GM23338 (cell line): ENCODE measurements at regions not wholly inside any gene's neighbourhood (a gene's known extent, or its start where the extent isn't known, plus 50 kb on each side); places are given as distances from the start of the nearest gene placed in this dataset.

Experiments
- ATAC-seq: fragments of 200-7000 bp; cut with Tn5 transposase; 3 replicates; pipeline ENCODE4 v1.9.1; 2020
- DNase-seq: peaks from one replicate; pipeline ENCODE4 v3.0.0-alpha.2; 2015; ENCODE audit warnings: low spot score
- H2AFZ ChIP-seq: fragments of 200-600 bp; sonication (generic); 2 replicates; pipeline ENCODE4 v1.8.0; 2016; ENCODE audit warnings: antibody characterized with exemption, mild to moderate bottlenecking, moderate library complexity
- H3F3A ChIP-seq: fragments of 200-600 bp; sonication (generic); replicated peaks from 2 replicates; pipeline ENCODE4 v1.8.0; 2017; ENCODE audit warnings: antibody characterized with exemption, mixed run types, low read depth
- H3K27ac ChIP-seq: fragments of 200-600 bp; sonication (generic); 2 replicates; pipeline ENCODE4 v1.6.1; 2016; ENCODE audit warnings: low read depth
- H3K27me3 ChIP-seq: fragments of 200-600 bp; sonication (generic); 2 replicates; pipeline ENCODE4 v1.8.0; 2016; ENCODE audit warnings: mild to moderate bottlenecking, mixed run types, moderate library complexity; ENCODE audit not compliant: insufficient read depth
- H3K36me3 ChIP-seq: fragments of 200-600 bp; sonication (generic); 2 replicates; pipeline ENCODE4 v1.8.0; 2016; ENCODE audit warnings: mild to moderate bottlenecking; ENCODE audit not compliant: insufficient read depth
- H3K4me1 ChIP-seq: fragments of 200-600 bp; sonication (generic); 2 replicates; pipeline ENCODE4 v1.8.0; 2016; ENCODE audit warnings: mild to moderate bottlenecking, moderate library complexity; ENCODE audit not compliant: insufficient read depth
- H3K4me2 ChIP-seq: fragments of 200-600 bp; sonication (generic); 2 replicates; pipeline ENCODE4 v1.7.1; 2017; ENCODE audit warnings: mixed run types
- H3K4me3 ChIP-seq: fragments of 200-600 bp; sonication (generic); 2 replicates; pipeline ENCODE4 v1.6.1; 2016; ENCODE audit warnings: mixed run types
- H3K79me2 ChIP-seq: fragments of 200-600 bp; sonication (generic); replicated peaks from 2 replicates; pipeline ENCODE4 v1.8.0; 2017; ENCODE audit warnings: mild to moderate bottlenecking; ENCODE audit not compliant: insufficient read depth
- H3K9me2 ChIP-seq: fragments of 200-600 bp; sonication (generic); 2 replicates; pipeline ENCODE4 v1.8.0; 2017; ENCODE audit not compliant: insufficient read depth
- H4K20me1 ChIP-seq: fragments of 200-600 bp; sonication (generic); replicated peaks from 2 replicates; pipeline ENCODE4 v1.8.0; 2017; ENCODE audit warnings: mild to moderate bottlenecking; ENCODE audit not compliant: insufficient read depth
- H3K27ac Mint-ChIP-seq: 2 replicates; pipeline ENCODE4 v1.8.0; 2020; ENCODE audit warnings: inconsistent platforms, mild to moderate bottlenecking, moderate library complexity, mixed read lengths
- H3K27me3 Mint-ChIP-seq: 3 replicates; pipeline ENCODE4 v1.8.0; 2022; ENCODE audit warnings: low read depth, mild to moderate bottlenecking, moderate library complexity, mixed read lengths, inconsistent platforms; ENCODE audit not compliant: insufficient read depth, poor library complexity
- H3K36me3 Mint-ChIP-seq: 3 replicates; pipeline ENCODE4 v1.8.0; 2021; ENCODE audit warnings: low read depth, mild to moderate bottlenecking, inconsistent platforms, moderate library complexity, mixed read lengths
- H3K4me1 Mint-ChIP-seq: 3 replicates; pipeline ENCODE4 v1.8.0; 2020; ENCODE audit warnings: mild to moderate bottlenecking, inconsistent platforms, mixed read lengths
- H3K4me3 Mint-ChIP-seq: 3 replicates; pipeline ENCODE4 v1.8.0; 2021; ENCODE audit warnings: moderate library complexity, mild to moderate bottlenecking, inconsistent platforms, mixed read lengths
- H3K9me3 Mint-ChIP-seq: 3 replicates; pipeline ENCODE4 v1.8.0; 2020; ENCODE audit warnings: moderate library complexity, mild to moderate bottlenecking, inconsistent platforms, mixed read lengths
- CREB1 ChIP-seq: fragments of 250-450 bp; sonication (Bioruptor Pico); IDR thresholded peaks from 2 replicates; pipeline ENCODE4 v1.5.0; 2020; ENCODE audit warnings: low read depth, mild to moderate bottlenecking, moderate library complexity
- CTCF ChIP-seq, 2 experiments: fragments of 200-600 bp in 1 of 2; sonication (generic) in 1 of 2; conservative IDR thresholded peaks; 2 replicates each; pipeline versions ENCODE4 v1.5.1 to v1.6.1; 2016 to 2017; ENCODE audit warnings: antibody characterized with exemption in 2 of 2, low read depth in 2 of 2, mild to moderate bottlenecking in 2 of 2, moderate library complexity in 1 of 2
- ETS1 ChIP-seq: IDR thresholded peaks from 2 replicates; pipeline ENCODE4 v1.6.1; 2016; ENCODE audit warnings: antibody characterized with exemption
- EZH2 ChIP-seq: fragments of 200-600 bp; sonication (generic); IDR thresholded peaks from one replicate; pipeline ENCODE4 v1.8.0; 2017; ENCODE audit warnings: antibody characterized with exemption, mild to moderate bottlenecking, low read depth; ENCODE audit not compliant: unreplicated experiment
- EZH2phosphoT487 ChIP-seq: fragments of 200-600 bp; sonication (generic); IDR thresholded peaks from one replicate; pipeline ENCODE4 v1.8.1; 2018; ENCODE audit warnings: antibody characterized with exemption; ENCODE audit not compliant: unreplicated experiment
- JUNB ChIP-seq: IDR thresholded peaks from one replicate; pipeline ENCODE4 v1.6.1; 2016; ENCODE audit warnings: antibody characterized with exemption; ENCODE audit not compliant: unreplicated experiment
- NANOG ChIP-seq: IDR thresholded peaks from 2 replicates; pipeline ENCODE4 v1.6.1; 2016; ENCODE audit warnings: antibody characterized with exemption, borderline replicate concordance
- POLR2AphosphoS5 ChIP-seq: IDR thresholded peaks from 2 replicates; pipeline ENCODE4 v1.6.1; 2016; ENCODE audit warnings: antibody characterized with exemption, low read depth
- REST ChIP-seq: IDR thresholded peaks from one replicate; pipeline ENCODE4 v1.6.1; 2018; ENCODE audit warnings: antibody characterized with exemption; ENCODE audit not compliant: unreplicated experiment
- STAT1 ChIP-seq: IDR thresholded peaks from one replicate; pipeline ENCODE4 v1.6.1; 2016; ENCODE audit warnings: antibody characterized with exemption; ENCODE audit not compliant: unreplicated experiment
- ZNF114 ChIP-seq: fragments of 250-450 bp; sonication (Bioruptor Pico); IDR thresholded peaks from 2 replicates; pipeline ENCODE4 v1.5.0; 2020; ENCODE audit warnings: mild to moderate bottlenecking, moderate library complexity
- ZNF331 ChIP-seq: fragments of 250-450 bp; sonication (Bioruptor Pico); IDR thresholded peaks from 2 replicates; pipeline ENCODE4 v1.5.0; 2020; ENCODE audit warnings: low read depth, mild to moderate bottlenecking, moderate library complexity
- ZNF462 ChIP-seq: fragments of 250-450 bp; sonication (Bioruptor Pico); IDR thresholded peaks from 2 replicates; pipeline ENCODE4 v1.5.0; 2020; ENCODE audit warnings: mild to moderate bottlenecking, moderate library complexity

GRCh38 chr10:78514459-78514858, 480.8 kb downstream of the RPS24 start:
- H3K27me3 Mint-ChIP-seq: peaks cover 5% of the 10 kb centered on the region
- H3K79me2 ChIP-seq: no peaks in the 10 kb centered on the region
- H3K9me3 Mint-ChIP-seq: no peaks in the 10 kb centered on the region
- no peaks in the 10 kb centered on the region for H4K20me1 ChIP-seq
- ATAC-seq (no peak), DNase-seq (no peak)
- H2AFZ ChIP-seq: no peak overlapping the region
- H3K4me3 ChIP-seq: no peak overlapping the region
- H3K36me3 Mint-ChIP-seq: no peaks in the 10 kb centered on the region
- no peaks in the 10 kb centered on the region for H3K9me2 ChIP-seq
- H3K4me2 ChIP-seq: no peak overlapping the region
- no peaks in the 10 kb centered on the region for H3K4me1 ChIP-seq
- no peak overlapping the region for H3K4me3 Mint-ChIP-seq
- no peak overlapping the region for H3K27ac ChIP-seq
- no peak for TF ChIP-seq REST
- TF ChIP-seq ZNF331 (CRISPR knock-in tag): no peak
- TF ChIP-seq EZH2: no peak
- TF ChIP-seq POLR2AphosphoS5: no peak
- no peak for TF ChIP-seq CTCF (conservative IDR thresholded peaks at IDR 0.05; ENCODE audit: low read depth in 2 of 2)
- TF ChIP-seq NANOG: no peak
- no peak for TF ChIP-seq EZH2phosphoT487
- TF ChIP-seq STAT1: no peak
- TF ChIP-seq ETS1: no peak
- TF ChIP-seq JUNB: no peak
- no peak for TF ChIP-seq ZNF114
- TF ChIP-seq CREB1 (CRISPR knock-in tag): no peak
- TF ChIP-seq ZNF462 (CRISPR knock-in tag): no peak
- H3F3A ChIP-seq: no peaks in the 10 kb centered on the region
- H3K4me1 Mint-ChIP-seq: no peaks in the 10 kb centered on the region
- H3K36me3 ChIP-seq: no peaks in the 10 kb centered on the region
- H3K27ac Mint-ChIP-seq: no peak overlapping the region
- H3K27me3 ChIP-seq: no peaks in the 10 kb centered on the region
